ENCODE measurements at regions not wholly inside any gene's neighbourhood (a gene's known extent, or its start where the extent isn't known, plus 50 kb on each side); places are given as distances from the start of the nearest gene placed in this dataset.

- TF ChIP-seq CTCF (IDR thresholded peaks at IDR 0.05) = no peak
- no peak for ATAC-seq (ENCODE audit: low FRiP score)
- DNase-seq (ENCODE audit: low spot score) = no peak
Observed at GRCh38 chr6:130674604-130675003, 152.6 kb upstream of the SMLR1 start.

- TF ChIP-seq CTCF (IDR thresholded peaks at IDR 0.05) = no peak
- ATAC-seq (ENCODE audit: low FRiP score) = no peak
- DNase-seq (ENCODE audit: low spot score) = no peak
Observed at GRCh38 chr6:130675072-130675471, 152.1 kb upstream of the SMLR1 start.

- ATAC-seq (ENCODE audit: low FRiP score) = no peak
- TF ChIP-seq CTCF (IDR thresholded peaks at IDR 0.05) = no peak
- no peak for DNase-seq (ENCODE audit: low spot score)
Observed at GRCh38 chr6:130676077-130676772, 151.0 kb upstream of the SMLR1 start.

GRCh38 chr6:130676773-130677144 lies 150.4 kb upstream of the SMLR1 start:
- no peak for TF ChIP-seq CTCF (IDR thresholded peaks at IDR 0.05)
- no peak for DNase-seq (ENCODE audit: low spot score)
- no peak for ATAC-seq (ENCODE audit: low FRiP score)

- ATAC-seq (ENCODE audit: low FRiP score) (no peak), DNase-seq (ENCODE audit: low spot score) (no peak)
- TF ChIP-seq CTCF (IDR thresholded peaks at IDR 0.05) = no peak
Observed at GRCh38 chr6:130677312-130677711, 149.9 kb upstream of the SMLR1 start.

- ATAC-seq (ENCODE audit: low FRiP score) (no peak), DNase-seq (ENCODE audit: low spot score) (no peak)
- no peak for TF ChIP-seq CTCF (IDR thresholded peaks at IDR 0.05)
Observed at GRCh38 chr6:130677766-130678165, 149.4 kb upstream of the SMLR1 start.

- no peak for TF ChIP-seq CTCF (IDR thresholded peaks at IDR 0.05)
- ATAC-seq (ENCODE audit: low FRiP score) (peak; percentile 81), DNase-seq (ENCODE audit: low spot score) (no peak)
Observed at GRCh38 chr6:130679684-130680083, 147.5 kb upstream of the SMLR1 start.

Measured in omental fat pad (tissue), 3 donors.